ENCODE measurements at regions not wholly inside any gene's neighbourhood (a gene's known extent, or its start where the extent isn't known, plus 50 kb on each side); places are given as distances from the start of the nearest gene placed in this dataset.

DNA sequence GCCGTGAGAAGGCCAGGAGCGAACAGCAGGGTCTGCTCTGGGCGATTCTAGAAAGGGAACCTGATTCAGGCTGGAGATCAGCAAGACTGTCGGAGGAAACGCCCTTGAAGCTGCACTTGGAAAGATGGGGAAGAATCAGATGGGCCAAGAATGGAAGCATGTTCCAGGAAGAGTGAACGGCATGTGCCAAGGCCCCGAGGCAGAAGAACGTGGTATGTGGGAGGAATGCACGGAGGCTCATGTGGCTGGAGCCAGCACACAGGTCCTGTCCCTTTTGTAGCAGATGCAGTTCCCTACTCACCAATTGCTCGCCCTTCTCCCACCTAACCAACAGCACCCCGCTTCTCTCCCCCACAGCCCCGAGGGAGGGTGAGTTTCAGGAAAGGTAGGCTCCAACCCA, 180.6 kb downstream of the TFAP2C start:
- ChIA-PET POLR2A (no interaction called here), CTCF (no interaction called here), RAD21 (ENCODE audit: unreplicated experiment) (no interaction called here), SMC1A (ENCODE audit: uncharacterized antibody, unreplicated experiment) (no interaction called here)
- Histone ChIP-seq H4K20me1 (ENCODE audit: control insufficient read depth, insufficient read depth) (no peaks in the 10 kb centered on the region), H3K27me3 (replicated peaks in 1 of 2; ENCODE audit: control insufficient read depth in 2 of 2, insufficient read depth in 2 of 2, low read length in 1 of 2) (peaks cover 0 to 4% of the 10 kb centered on the region in 2 experiments; a peak in 2 of 4 replicates), H2AFZ (ENCODE audit: control insufficient read depth, low read depth, low read length) (no peak overlapping the region), H3K4me3 (no peak overlapping the region), H3K27ac (ENCODE audit: control insufficient read depth, insufficient read depth) (no peak overlapping the region), H3K79me2 (ENCODE audit: control insufficient read depth, insufficient read depth, low read length) (no peaks in the 10 kb centered on the region), H3K36me3 (ENCODE audit: control insufficient read depth in 2 of 2, insufficient read depth in 2 of 2, low read length in 1 of 2) (no peaks in the 10 kb centered on the region), H3K4me1 (ENCODE audit: control insufficient read depth, insufficient read depth, low read length) (no peaks in the 10 kb centered on the region), H3K9ac (ENCODE audit: control insufficient read depth, insufficient read depth, low read length) (no peak overlapping the region), H3K9me3 (replicated peaks; ENCODE audit: control insufficient read depth, insufficient read depth, low read length) (no peaks in the 10 kb centered on the region), H3K4me2 (ENCODE audit: control insufficient read depth, insufficient read depth) (no peak overlapping the region)
- no peak for FAIRE-seq
- BruUV-seq (replicated peaks), result no TSS peak
- TF ChIP-seq, protein P1, sequence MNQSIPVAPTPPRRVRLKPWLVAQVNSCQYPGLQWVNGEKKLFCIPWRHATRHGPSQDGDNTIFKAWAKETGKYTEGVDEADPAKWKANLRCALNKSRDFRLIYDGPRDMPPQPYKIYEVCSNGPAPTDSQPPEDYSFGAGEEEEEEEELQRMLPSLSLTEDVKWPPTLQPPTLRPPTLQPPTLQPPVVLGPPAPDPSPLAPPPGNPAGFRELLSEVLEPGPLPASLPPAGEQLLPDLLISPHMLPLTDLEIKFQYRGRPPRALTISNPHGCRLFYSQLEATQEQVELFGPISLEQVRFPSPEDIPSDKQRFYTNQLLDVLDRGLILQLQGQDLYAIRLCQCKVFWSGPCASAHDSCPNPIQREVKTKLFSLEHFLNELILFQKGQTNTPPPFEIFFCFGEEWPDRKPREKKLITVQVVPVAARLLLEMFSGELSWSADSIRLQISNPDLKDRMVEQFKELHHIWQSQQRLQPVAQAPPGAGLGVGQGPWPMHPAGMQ (IDR thresholded peaks at IDR 0.05; ENCODE audit: borderline replicate concordance), result no peak
- TF ChIP-seq SMAD5 (IDR thresholded peaks at IDR 0.05; ENCODE audit: low read depth) (no peak), BMI1 (IDR thresholded peaks at IDR 0.05; ENCODE audit: borderline replicate concordance) (no peak), HCFC1 (IDR thresholded peaks at IDR 0.05; ENCODE audit: low read length) (no peak), MXI1 (IDR thresholded peaks at IDR 0.05; ENCODE audit: low read depth, low read length) (no peak), ZSCAN29 (IDR thresholded peaks at IDR 0.05) (no peak), CBX5 (IDR thresholded peaks at IDR 0.05; ENCODE audit: low read depth) (no peak), TCF3 (IDR thresholded peaks at IDR 0.05; ENCODE audit: borderline replicate concordance, insufficient read depth, low read depth, low read length) (no peak), IKZF1 (conservative IDR thresholded peaks at IDR 0.05) (no peak)
- TF ChIP-seq, protein P2, sequence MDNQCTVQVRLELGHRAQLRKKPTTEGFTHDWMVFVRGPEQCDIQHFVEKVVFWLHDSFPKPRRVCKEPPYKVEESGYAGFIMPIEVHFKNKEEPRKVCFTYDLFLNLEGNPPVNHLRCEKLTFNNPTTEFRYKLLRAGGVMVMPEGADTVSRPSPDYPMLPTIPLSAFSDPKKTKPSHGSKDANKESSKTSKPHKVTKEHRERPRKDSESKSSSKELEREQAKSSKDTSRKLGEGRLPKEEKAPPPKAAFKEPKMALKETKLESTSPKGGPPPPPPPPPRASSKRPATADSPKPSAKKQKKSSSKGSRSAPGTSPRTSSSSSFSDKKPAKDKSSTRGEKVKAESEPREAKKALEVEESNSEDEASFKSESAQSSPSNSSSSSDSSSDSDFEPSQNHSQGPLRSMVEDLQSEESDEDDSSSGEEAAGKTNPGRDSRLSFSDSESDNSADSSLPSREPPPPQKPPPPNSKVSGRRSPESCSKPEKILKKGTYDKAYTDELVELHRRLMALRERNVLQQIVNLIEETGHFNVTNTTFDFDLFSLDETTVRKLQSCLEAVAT (IDR thresholded peaks at IDR 0.05), result no peak
- in situ Hi-C loops (cut with MboI), result no loop called here
- 13% methylated on average over 12 of the region's 12 CpGs for WGBS (ENCODE audit: insufficient coverage, insufficient replicate concordance, low lambda C conversion rate, missing lambda C conversion rate)
- no peak for ATAC-seq
- intact Hi-C loops (cut with micrococcal nuclease; ENCODE audit: unreplicated experiment), result no loop called here
- DNase-seq (ENCODE audit: low read depth, low spot score), result no peak
